Adrenal gland (tissue), 9 donors: ENCODE measurements at regions not wholly inside any gene's neighbourhood (a gene's known extent, or its start where the extent isn't known, plus 50 kb on each side); places are given as distances from the start of the nearest gene placed in this dataset.

Experiments
- DNase-seq, 7 donors: peaks; one replicate each; pipeline ENCODE4 v3.0.0-alpha.2; 2019 to 2020
- H3K27ac ChIP-seq, 5 donors: fragments of 200-600 bp; sonication (generic) in 4 of 5; 1 replicate in 3 of 5; 2 replicates in 2 of 5; pipeline versions ENCODE4 v1.5.1 to v1.8.0; 2016 to 2020; ENCODE audit warnings: mild to moderate bottlenecking in 1 of 5
- H3K27me3 ChIP-seq: fragments of 200-600 bp; 2 replicates; pipeline ENCODE4 v1.8.0; 2021
- H3K36me3 ChIP-seq, 2 donors: fragments of 200-600 bp; replicated peaks in 1 of 2; 1 replicate in 1 of 2; 2 replicates in 1 of 2; pipeline versions ENCODE4 v1.5.1 to v1.8.0; 2018 to 2022
- H3K4me1 ChIP-seq, 2 donors: fragments of 200-600 bp; replicated peaks in 1 of 2; 1 replicate in 1 of 2; 2 replicates in 1 of 2; pipeline versions ENCODE4 v1.5.1 to v1.8.0; 2018 to 2021
- H3K4me3 ChIP-seq, 4 donors: fragments of 200-600 bp; sonication (generic) in 3 of 4; one replicate each; pipeline ENCODE4 v1.5.1; 2016 to 2018
- H3K9me3 ChIP-seq, 3 donors: fragments of 200-600 bp; sonication (generic) in 1 of 3; replicated peaks in 1 of 3; 1 replicate in 2 of 3; 2 replicates in 1 of 3; pipeline versions ENCODE4 v1.5.1 to v1.8.0; 2016 to 2021
- CTCF ChIP-seq, 6 experiments: fragments of 450-650 bp in 4 of 6; fragments of 200-600 bp in 2 of 6; sonication (generic) in 1 of 6; IDR thresholded peaks; 1 replicate in 5 of 6; 2 replicates in 1 of 6; pipeline versions ENCODE4 v1.5.1 to v1.8.0; 2016 to 2021; ENCODE audit warnings: antibody characterized with exemption in 6 of 6, mild to moderate bottlenecking in 2 of 6, moderate library complexity in 1 of 6
- POLR2A ChIP-seq, 2 donors: fragments of 450-650 bp; IDR thresholded peaks; one replicate each; pipeline ENCODE4 v1.6.1; 2017; ENCODE audit warnings: antibody characterized with exemption in 2 of 2, mild to moderate bottlenecking in 2 of 2, moderate library complexity in 1 of 2
- WGBS, 4 donors: extraction: QIAGEN DNeasy Blood & Tissue Kit in 2 of 4; methylation state at CpG; one replicate each; pipeline versions ENCODE4 v1.1.5 to v1.1.7; 2013 to 2017; 5-methylcytosine and 5-hydroxymethylcytosine counted together
- intact Hi-C, 2 donors: fragments of 100-400 bp; cut with DNase I; formaldehyde crosslinking; loops; one replicate each; pipeline versions ENCODE4 v1.14.1 to v1.15.0; 2022 to 2023
- donor health status: healthy with polysubstance abuse.
- donor health status: Bipolar disorder and iron deficiency.
- donor health status: DM: yes; HTN: yes; CAD: no.
- donor health status: DM: no; HTN: no; CAD: no.
- donor health status: DM: no; HTN: no; CAD: no.

- DNase-seq: no peak
- H3K9me3 ChIP-seq: no peaks in the 10 kb centered on the region
- TF ChIP-seq CTCF (IDR thresholded peaks at IDR 0.05) (no peak), POLR2A (IDR thresholded peaks at IDR 0.05) (no peak)
- H3K36me3 ChIP-seq: no peaks in the 10 kb centered on the region
- H3K27ac ChIP-seq: no peak overlapping the region
- WGBS, 4 donors: 70 to 100% (median 97%) methylated on average over 1 of the region's 1 CpG
- intact Hi-C loops: no loop called here
- peaks cover 4% of the 10 kb centered on the region in 2 donors for H3K4me1 ChIP-seq
- no peaks in the 10 kb centered on the region for H3K27me3 ChIP-seq
- H3K4me3 ChIP-seq: no peak overlapping the region
Measured at GRCh38 chr6:6922166-6922565, 185.6 kb upstream of the RREB1 start.

- Histone ChIP-seq H3K4me1 (peaks cover 4% of the 10 kb centered on the region in 2 donors), H3K9me3 (no peaks in the 10 kb centered on the region), H3K27me3 (no peaks in the 10 kb centered on the region), H3K4me3 (no peak overlapping the region), H3K27ac (no peak overlapping the region), H3K36me3 (no peaks in the 10 kb centered on the region)
- DNase-seq: no peak
- intact Hi-C loops: no loop called here
- TF ChIP-seq CTCF (IDR thresholded peaks at IDR 0.05) (no peak), POLR2A (IDR thresholded peaks at IDR 0.05) (no peak)
- 82 to 89% (median 86%) methylated on average over 5 of the region's 5 CpGs for WGBS, 4 donors
Measured at GRCh38 chr6:6923605-6924004, 184.2 kb upstream of the RREB1 start.

GRCh38 chr6:6924708-6925107, 183.1 kb upstream of the RREB1 start:
- Histone ChIP-seq H3K27me3 (no peaks in the 10 kb centered on the region), H3K4me3 (no peak overlapping the region), H3K9me3 (no peaks in the 10 kb centered on the region), H3K4me1 (peaks cover 4% of the 10 kb centered on the region in 2 donors), H3K27ac (no peak overlapping the region), H3K36me3 (no peaks in the 10 kb centered on the region)
- peak in 6 of 7 donors; percentile 57 to 83 (median 74) for DNase-seq
- TF ChIP-seq CTCF (IDR thresholded peaks at IDR 0.05): no peak
- TF ChIP-seq POLR2A (IDR thresholded peaks at IDR 0.05): no peak
- WGBS, 4 donors: 84 to 86% (median 86%) methylated on average over 5 of the region's 5 CpGs
- intact Hi-C loops: no loop called here

- intact Hi-C loops: no loop called here
- H3K27ac ChIP-seq: peak overlapping the region in 1 of 5 donors; percentile 7
- no peaks in the 10 kb centered on the region for H3K27me3 ChIP-seq
- H3K9me3 ChIP-seq: no peaks in the 10 kb centered on the region
- no peak for DNase-seq
- WGBS, 4 donors: 80 to 82% (median 80%) methylated on average over 8 to 10 of the region's 10 CpGs
- peaks cover under 1 to 3% of the 10 kb centered on the region in 2 donors for H3K4me1 ChIP-seq
- no peak overlapping the region for H3K4me3 ChIP-seq
- TF ChIP-seq CTCF (IDR thresholded peaks at IDR 0.05) (no peak), POLR2A (IDR thresholded peaks at IDR 0.05) (no peak)
- no peaks in the 10 kb centered on the region for H3K36me3 ChIP-seq
Measured at GRCh38 chr6:6925391-6926164, 182.2 kb upstream of the RREB1 start.
